ENCODE measurements at regions not wholly inside any gene's neighbourhood (a gene's known extent, or its start where the extent isn't known, plus 50 kb on each side); places are given as distances from the start of the nearest gene placed in this dataset.

GRCh38 chr2:234626566-234627130 lies 129.8 kb upstream of the ARL4C start:
- no peak overlapping the region for H3K4me3 ChIP-seq (ENCODE audit: low read length)
- TF ChIP-seq, protein P1, sequence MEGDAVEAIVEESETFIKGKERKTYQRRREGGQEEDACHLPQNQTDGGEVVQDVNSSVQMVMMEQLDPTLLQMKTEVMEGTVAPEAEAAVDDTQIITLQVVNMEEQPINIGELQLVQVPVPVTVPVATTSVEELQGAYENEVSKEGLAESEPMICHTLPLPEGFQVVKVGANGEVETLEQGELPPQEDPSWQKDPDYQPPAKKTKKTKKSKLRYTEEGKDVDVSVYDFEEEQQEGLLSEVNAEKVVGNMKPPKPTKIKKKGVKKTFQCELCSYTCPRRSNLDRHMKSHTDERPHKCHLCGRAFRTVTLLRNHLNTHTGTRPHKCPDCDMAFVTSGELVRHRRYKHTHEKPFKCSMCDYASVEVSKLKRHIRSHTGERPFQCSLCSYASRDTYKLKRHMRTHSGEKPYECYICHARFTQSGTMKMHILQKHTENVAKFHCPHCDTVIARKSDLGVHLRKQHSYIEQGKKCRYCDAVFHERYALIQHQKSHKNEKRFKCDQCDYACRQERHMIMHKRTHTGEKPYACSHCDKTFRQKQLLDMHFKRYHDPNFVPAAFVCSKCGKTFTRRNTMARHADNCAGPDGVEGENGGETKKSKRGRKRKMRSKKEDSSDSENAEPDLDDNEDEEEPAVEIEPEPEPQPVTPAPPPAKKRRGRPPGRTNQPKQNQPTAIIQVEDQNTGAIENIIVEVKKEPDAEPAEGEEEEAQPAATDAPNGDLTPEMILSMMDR (conservative IDR thresholded peaks at IDR 0.05; ENCODE audit: low read length), result no peak
- no peak for DNase-seq (ENCODE audit: low read depth)

- DNase-seq (ENCODE audit: low read depth), result no peak
- no peak overlapping the region for H3K4me3 ChIP-seq (ENCODE audit: low read length)
- TF ChIP-seq, protein P1 (conservative IDR thresholded peaks at IDR 0.05; ENCODE audit: low read length), result no peak
Measured at GRCh38 chr2:234625626-234626250, 128.9 kb upstream of the ARL4C start.

GRCh38 chr2:234623521-234623991 lies 126.7 kb upstream of the ARL4C start:
- no peak for DNase-seq (ENCODE audit: low read depth)
- H3K4me3 ChIP-seq (ENCODE audit: low read length), result no peak overlapping the region
- TF ChIP-seq, protein P1 (conservative IDR thresholded peaks at IDR 0.05; ENCODE audit: low read length), result no peak

- H3K4me3 ChIP-seq (ENCODE audit: low read length), result no peak overlapping the region
- TF ChIP-seq, protein P1 (conservative IDR thresholded peaks at IDR 0.05; ENCODE audit: low read length), result no peak
Measured at GRCh38 chr2:234621120-234621519, 124.2 kb upstream of the ARL4C start.

GRCh38 chr2:234620018-234620417 lies 123.1 kb upstream of the ARL4C start:
- TF ChIP-seq, protein P1 (conservative IDR thresholded peaks at IDR 0.05; ENCODE audit: low read length), result no peak
- H3K4me3 ChIP-seq (ENCODE audit: low read length), result no peak overlapping the region
- no peak for DNase-seq (ENCODE audit: low read depth)

More at GRCh38 chr2:234621120-234621519, 124.2 kb upstream of the ARL4C start:
- DNase-seq (ENCODE audit: low read depth), result no peak

- peak; percentile 44 for DNase-seq (ENCODE audit: low read depth)
- no peak overlapping the region for H3K4me3 ChIP-seq (ENCODE audit: low read length)
- TF ChIP-seq, protein P1 (conservative IDR thresholded peaks at IDR 0.05; ENCODE audit: low read length), result no peak
Measured at GRCh38 chr2:234615643-234616356, 118.9 kb upstream of the ARL4C start.
